Psoas muscle (tissue), 7 donors: ENCODE measurements at regions not wholly inside any gene's neighbourhood (a gene's known extent, or its start where the extent isn't known, plus 50 kb on each side); places are given as distances from the start of the nearest gene placed in this dataset.

Experiments
- ATAC-seq, 4 donors: fragments of 200-7000 bp; cut with Tn5 transposase; one replicate each; pipeline ENCODE4 v1.9.1; 2020; ENCODE audit warnings: moderate library complexity in 3 of 4, mild to moderate bottlenecking in 2 of 4
- DNase-seq, 2 donors: peaks; one replicate each; pipeline ENCODE4 v3.0.0-alpha.2; 2020
- H3K27ac ChIP-seq: fragments of 200-600 bp; one replicate; pipeline ENCODE4 v1.8.0; 2022
- H3K27me3 ChIP-seq, 3 donors: fragments of 200-600 bp in 1 of 3; one replicate each; pipeline versions ENCODE4 v1.6.1 to v1.8.0; 2013 to 2022; ENCODE audit warnings: low read length in 2 of 3, mild to moderate bottlenecking in 2 of 3, moderate library complexity in 1 of 3; ENCODE audit not compliant: insufficient read depth in 3 of 3
- H3K36me3 ChIP-seq, 2 donors: fragments of 200-600 bp in 1 of 2; one replicate each; pipeline versions ENCODE4 v1.6.1 to v1.8.0; 2013 to 2022; ENCODE audit warnings: low read depth in 1 of 2, mild to moderate bottlenecking in 1 of 2, moderate library complexity in 1 of 2; ENCODE audit not compliant: insufficient read depth in 1 of 2
- H3K4me1 ChIP-seq: fragments of 200-600 bp; one replicate; pipeline ENCODE4 v1.8.0; 2022
- H3K4me3 ChIP-seq: fragments of 200-600 bp; one replicate; pipeline ENCODE4 v1.8.0; 2022; ENCODE audit warnings: mild to moderate bottlenecking
- H3K9me3 ChIP-seq: fragments of 200-600 bp; one replicate; pipeline ENCODE4 v1.8.0; 2022
- WGBS, 3 donors: extraction: QIAGEN DNeasy Blood & Tissue Kit; methylation state at CpG; one replicate each; pipeline versions ENCODE4 v1.1.6 to v1.1.7; 2013; 5-methylcytosine and 5-hydroxymethylcytosine counted together
- intact Hi-C, 2 donors: fragments of 100-400 bp; cut with DNase I; formaldehyde crosslinking; loops; one replicate each; pipeline versions ENCODE4 v1.11.0 to v1.14.2; 2022
- TF ChIP-seq, protein P1 (sequence below): fragments of 200-600 bp; IDR thresholded peaks from one replicate; pipeline ENCODE4 v1.8.0; 2022; ENCODE audit warnings: antibody characterized with exemption
- donor health status: healthy with polysubstance abuse.
- donor health status: DM: no; HTN: no; CAD: no; lungs with moderate emphysema.
- donor health status: Bipolar disorder and iron deficiency.
- donor health status: healthy.
- donor health status: DM: yes; HTN: yes; CAD: no.
- donor health status: DM: no; HTN: no; CAD: no.
- donor health status: DM: yes; HTN: yes; CAD: no.

GRCh38 chr12:97616946-97617345 lies 154.3 kb downstream of the RMST start:
- no peak overlapping the region for H3K27ac ChIP-seq
- H3K27me3 ChIP-seq = no peaks in the 10 kb centered on the region
- no peaks in the 10 kb centered on the region for H3K36me3 ChIP-seq
- ATAC-seq (no peak), DNase-seq (no peak)
- H3K9me3 ChIP-seq = no peaks in the 10 kb centered on the region
- TF ChIP-seq, protein P1, sequence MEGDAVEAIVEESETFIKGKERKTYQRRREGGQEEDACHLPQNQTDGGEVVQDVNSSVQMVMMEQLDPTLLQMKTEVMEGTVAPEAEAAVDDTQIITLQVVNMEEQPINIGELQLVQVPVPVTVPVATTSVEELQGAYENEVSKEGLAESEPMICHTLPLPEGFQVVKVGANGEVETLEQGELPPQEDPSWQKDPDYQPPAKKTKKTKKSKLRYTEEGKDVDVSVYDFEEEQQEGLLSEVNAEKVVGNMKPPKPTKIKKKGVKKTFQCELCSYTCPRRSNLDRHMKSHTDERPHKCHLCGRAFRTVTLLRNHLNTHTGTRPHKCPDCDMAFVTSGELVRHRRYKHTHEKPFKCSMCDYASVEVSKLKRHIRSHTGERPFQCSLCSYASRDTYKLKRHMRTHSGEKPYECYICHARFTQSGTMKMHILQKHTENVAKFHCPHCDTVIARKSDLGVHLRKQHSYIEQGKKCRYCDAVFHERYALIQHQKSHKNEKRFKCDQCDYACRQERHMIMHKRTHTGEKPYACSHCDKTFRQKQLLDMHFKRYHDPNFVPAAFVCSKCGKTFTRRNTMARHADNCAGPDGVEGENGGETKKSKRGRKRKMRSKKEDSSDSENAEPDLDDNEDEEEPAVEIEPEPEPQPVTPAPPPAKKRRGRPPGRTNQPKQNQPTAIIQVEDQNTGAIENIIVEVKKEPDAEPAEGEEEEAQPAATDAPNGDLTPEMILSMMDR = no peak
- 30 to 53% (median 43%) methylated on average over 4 of the region's 4 CpGs for WGBS, 3 donors
- H3K4me3 ChIP-seq = no peak overlapping the region
- H3K4me1 ChIP-seq = no peaks in the 10 kb centered on the region
- intact Hi-C loops = no loop called here

DNA sequence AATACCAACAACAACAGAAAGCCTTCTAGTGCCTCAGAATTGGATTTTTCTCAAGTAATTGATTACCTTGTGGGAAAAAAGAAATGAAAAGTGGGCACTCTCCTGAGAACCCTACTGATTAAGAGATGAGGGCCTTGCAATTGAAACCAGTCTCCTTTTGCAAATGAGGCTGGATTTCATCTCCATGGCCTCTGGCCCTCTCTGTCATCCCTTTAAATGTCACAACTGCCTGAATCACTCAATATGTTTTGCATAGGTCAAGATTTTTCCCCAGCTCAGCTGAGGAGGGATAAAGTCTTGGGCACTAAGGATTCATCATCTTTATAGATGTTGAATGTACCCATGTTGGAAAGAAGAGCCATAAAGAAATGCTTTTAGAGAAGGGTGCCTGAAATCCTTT lies 166.4 kb downstream of the RMST start:
- intact Hi-C loops = no loop called here
- H3K4me1 ChIP-seq = no peaks in the 10 kb centered on the region
- no peak overlapping the region for H3K27ac ChIP-seq
- DNase-seq = no peak
- H3K4me3 ChIP-seq = no peak overlapping the region
- no peaks in the 10 kb centered on the region for H3K27me3 ChIP-seq
- H3K36me3 ChIP-seq = no peaks in the 10 kb centered on the region
- TF ChIP-seq, protein P1 = no peak
- ATAC-seq = no peak
- no peaks in the 10 kb centered on the region for H3K9me3 ChIP-seq

DNA sequence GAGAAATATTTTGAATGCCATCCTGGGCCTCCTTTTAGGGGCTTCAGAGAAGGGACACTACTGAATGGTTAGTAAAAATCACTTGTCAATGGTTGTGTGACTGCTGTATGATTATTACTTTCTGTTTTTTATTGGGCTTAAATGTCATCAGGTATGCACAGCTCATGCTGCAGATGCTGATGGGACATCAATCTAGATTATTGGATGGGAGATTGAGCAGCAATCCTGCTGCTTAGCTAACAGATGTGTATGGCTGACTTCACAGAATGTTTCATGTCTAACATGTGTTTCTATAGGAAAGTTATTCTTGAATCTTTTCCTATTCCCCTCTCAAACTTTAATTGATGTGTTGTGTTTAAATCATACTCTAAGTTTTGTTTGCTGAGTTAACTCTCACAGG lies 166.8 kb downstream of the RMST start:
- ATAC-seq (no peak), DNase-seq (no peak)
- no peak overlapping the region for H3K4me3 ChIP-seq
- no peak overlapping the region for H3K27ac ChIP-seq
- H3K27me3 ChIP-seq = no peaks in the 10 kb centered on the region
- no peaks in the 10 kb centered on the region for H3K4me1 ChIP-seq
- H3K36me3 ChIP-seq = no peaks in the 10 kb centered on the region
- no peaks in the 10 kb centered on the region for H3K9me3 ChIP-seq
- TF ChIP-seq, protein P1 = no peak
- intact Hi-C loops = no loop called here

DNA sequence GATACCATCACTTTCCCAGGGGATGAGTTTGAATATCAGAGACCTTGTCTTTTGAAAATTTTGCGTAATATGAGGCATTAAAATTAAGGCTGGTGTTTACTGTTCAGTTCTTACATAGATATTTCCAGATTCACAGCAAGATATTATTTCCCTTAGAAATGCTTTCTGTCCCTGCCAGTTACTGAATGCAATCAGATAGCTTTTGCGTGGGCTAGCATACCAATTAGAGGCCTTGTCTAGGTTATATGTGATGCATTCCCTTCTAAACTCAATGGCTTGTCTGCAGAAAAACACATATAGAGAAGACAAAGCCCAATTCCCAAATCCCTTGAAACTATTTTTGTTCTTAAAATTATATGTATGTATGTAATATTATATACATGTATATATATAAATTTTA lies 167.8 kb downstream of the RMST start:
- DNase-seq (no peak), ATAC-seq (no peak)
- intact Hi-C loops = no loop called here
- 67 to 83% (median 74%) methylated on average over 2 of the region's 2 CpGs for WGBS, 3 donors
- H3K27me3 ChIP-seq = no peaks in the 10 kb centered on the region
- no peak overlapping the region for H3K4me3 ChIP-seq
- TF ChIP-seq, protein P1 = no peak
- no peaks in the 10 kb centered on the region for H3K4me1 ChIP-seq
- H3K27ac ChIP-seq = no peak overlapping the region
- no peaks in the 10 kb centered on the region for H3K9me3 ChIP-seq
- H3K36me3 ChIP-seq = no peaks in the 10 kb centered on the region

- no peak overlapping the region for H3K4me3 ChIP-seq
- ATAC-seq (no peak), DNase-seq (no peak)
- H3K36me3 ChIP-seq = no peaks in the 10 kb centered on the region
- TF ChIP-seq, protein P1 = no peak
- H3K27me3 ChIP-seq = no peaks in the 10 kb centered on the region
- 43 to 69% (median 56%) methylated on average over 4 of the region's 4 CpGs for WGBS, 3 donors
- intact Hi-C loops = no loop called here
- no peaks in the 10 kb centered on the region for H3K4me1 ChIP-seq
- H3K9me3 ChIP-seq = no peaks in the 10 kb centered on the region
- H3K27ac ChIP-seq = no peak overlapping the region
Measured at GRCh38 chr12:97630875-97631274, 168.3 kb downstream of the RMST start.
